ENCODE measurements at regions not wholly inside any gene's neighbourhood (a gene's known extent, or its start where the extent isn't known, plus 50 kb on each side); places are given as distances from the start of the nearest gene placed in this dataset.

DNA sequence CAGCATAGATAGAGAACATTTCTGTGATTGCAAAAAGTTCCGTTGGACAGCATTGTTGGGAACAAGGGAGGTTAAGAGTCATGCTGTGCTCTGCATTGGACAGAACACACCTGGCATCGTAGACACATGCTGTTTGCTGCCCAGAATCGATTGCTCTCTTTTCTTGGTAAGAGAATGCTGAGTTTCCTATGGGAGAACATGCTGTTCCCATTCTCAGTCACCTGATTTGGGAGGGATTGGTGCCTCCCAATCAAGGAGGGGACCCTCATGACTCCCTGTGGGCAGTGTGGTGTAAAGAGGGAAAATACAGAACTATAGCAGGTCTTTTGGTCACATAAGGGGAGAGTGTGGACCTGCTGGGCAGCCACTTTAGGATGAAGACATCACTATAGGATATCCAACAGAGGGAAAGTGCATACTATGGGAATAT is 555.4 kb upstream of the CLINT1 start:
- POLR2A ChIA-PET: no interaction called here
- DNase-seq (ENCODE audit: low read depth, low spot score): no peak
- no peak overlapping the region for H3K4me3 ChIP-seq (ENCODE audit: low read depth, low read length)
- CTCF ChIA-PET: no interaction called here
- TF ChIP-seq, protein P1, sequence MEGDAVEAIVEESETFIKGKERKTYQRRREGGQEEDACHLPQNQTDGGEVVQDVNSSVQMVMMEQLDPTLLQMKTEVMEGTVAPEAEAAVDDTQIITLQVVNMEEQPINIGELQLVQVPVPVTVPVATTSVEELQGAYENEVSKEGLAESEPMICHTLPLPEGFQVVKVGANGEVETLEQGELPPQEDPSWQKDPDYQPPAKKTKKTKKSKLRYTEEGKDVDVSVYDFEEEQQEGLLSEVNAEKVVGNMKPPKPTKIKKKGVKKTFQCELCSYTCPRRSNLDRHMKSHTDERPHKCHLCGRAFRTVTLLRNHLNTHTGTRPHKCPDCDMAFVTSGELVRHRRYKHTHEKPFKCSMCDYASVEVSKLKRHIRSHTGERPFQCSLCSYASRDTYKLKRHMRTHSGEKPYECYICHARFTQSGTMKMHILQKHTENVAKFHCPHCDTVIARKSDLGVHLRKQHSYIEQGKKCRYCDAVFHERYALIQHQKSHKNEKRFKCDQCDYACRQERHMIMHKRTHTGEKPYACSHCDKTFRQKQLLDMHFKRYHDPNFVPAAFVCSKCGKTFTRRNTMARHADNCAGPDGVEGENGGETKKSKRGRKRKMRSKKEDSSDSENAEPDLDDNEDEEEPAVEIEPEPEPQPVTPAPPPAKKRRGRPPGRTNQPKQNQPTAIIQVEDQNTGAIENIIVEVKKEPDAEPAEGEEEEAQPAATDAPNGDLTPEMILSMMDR (IDR thresholded peaks at IDR 0.05; ENCODE audit: insufficient read depth, low read length, missing control alignments): no peak

DNA sequence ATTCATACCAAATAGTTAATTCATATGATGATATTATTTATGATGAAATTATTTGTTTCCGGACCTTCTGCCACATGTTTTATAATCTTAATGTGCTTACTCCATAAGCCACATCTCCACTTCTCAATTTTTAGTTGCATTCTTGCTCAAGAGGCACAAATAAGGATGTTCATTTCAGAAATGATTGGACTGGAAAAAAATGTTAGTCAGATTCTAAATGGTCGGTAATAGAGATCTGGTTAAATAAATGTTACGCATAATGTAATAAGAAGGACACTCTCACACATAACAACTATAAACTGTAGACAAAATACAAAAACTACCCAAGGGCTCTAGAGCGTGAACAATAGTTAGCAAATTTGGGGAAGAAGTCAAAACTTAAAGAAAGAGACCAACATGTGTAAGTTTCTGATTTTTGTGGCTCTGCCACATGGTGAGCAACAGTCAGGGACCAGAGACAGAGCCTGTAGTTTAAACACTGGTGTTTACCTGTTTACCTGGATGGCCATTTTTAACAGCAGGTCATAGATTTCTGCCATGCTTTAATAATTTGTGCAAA is 554.3 kb upstream of the CLINT1 start:
- ChIA-PET CTCF (no interaction called here), POLR2A (no interaction called here)
- no peak for DNase-seq (ENCODE audit: low read depth, low spot score)
- TF ChIP-seq, protein P1 (IDR thresholded peaks at IDR 0.05; ENCODE audit: insufficient read depth, low read length, missing control alignments): no peak
- H3K4me3 ChIP-seq (ENCODE audit: low read depth, low read length): no peak overlapping the region

DNA sequence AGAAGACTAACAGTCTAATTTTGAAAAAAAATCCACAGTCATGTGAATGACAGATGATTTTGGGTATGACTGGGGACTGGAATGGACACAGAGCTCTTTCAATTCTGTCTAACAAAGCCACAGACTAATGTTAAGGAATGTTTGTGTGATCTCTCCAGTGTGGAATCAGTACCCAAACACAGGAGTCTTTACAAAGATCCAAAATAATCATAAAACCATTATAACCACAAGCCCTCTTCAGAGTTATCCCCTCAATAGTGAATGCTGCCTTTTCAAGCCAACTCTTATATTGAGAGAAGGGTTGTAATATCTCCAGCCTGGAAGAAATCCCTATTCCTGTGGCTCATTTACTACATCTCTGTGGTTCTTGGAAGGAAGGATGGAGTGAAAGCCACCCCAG is 552.0 kb upstream of the CLINT1 start:
- TF ChIP-seq, protein P1 (IDR thresholded peaks at IDR 0.05; ENCODE audit: insufficient read depth, low read length, missing control alignments): no peak
- POLR2A ChIA-PET: no interaction called here
- no peak overlapping the region for H3K4me3 ChIP-seq (ENCODE audit: low read depth, low read length)
- no peak for DNase-seq (ENCODE audit: low read depth, low spot score)
- CTCF ChIA-PET: no interaction called here

GRCh38 chr5:158409507-158409906 is 550.6 kb upstream of the CLINT1 start:
- TF ChIP-seq, protein P1 (IDR thresholded peaks at IDR 0.05; ENCODE audit: insufficient read depth, low read length, missing control alignments): no peak
- no peak for DNase-seq (ENCODE audit: low read depth, low spot score)
- ChIA-PET CTCF (interaction anchor here (1.1 kb wide), 1 partner anchor 14 kb away, joined by 3 read pairs; no protein-coding TSS in a partner anchor), POLR2A (no interaction called here)
- no peak overlapping the region for H3K4me3 ChIP-seq (ENCODE audit: low read depth, low read length)

DNA sequence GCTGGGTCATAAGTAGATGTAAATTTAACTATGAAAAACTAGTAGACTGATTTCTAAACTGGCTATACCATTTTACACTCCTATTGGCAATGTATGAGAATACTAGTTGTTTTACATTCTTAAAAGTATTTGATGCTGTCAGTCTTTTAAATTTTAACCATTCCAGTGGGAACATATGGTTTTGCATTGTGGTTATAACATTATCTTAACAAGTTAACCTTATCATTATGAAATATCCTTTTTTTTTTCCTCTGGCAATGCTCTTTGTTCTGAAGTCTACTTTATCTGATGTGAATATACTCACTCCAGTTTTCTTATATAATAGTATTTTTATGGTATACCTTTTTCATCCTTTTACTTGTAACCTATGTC is 548.9 kb upstream of the CLINT1 start:
- H3K4me3 ChIP-seq (ENCODE audit: low read depth, low read length): no peak overlapping the region
- CTCF ChIA-PET: interaction anchor here (1.0 to 1.8 kb wide), 2 partner anchors 24 to 699 kb away, joined by 3 read pairs; no protein-coding TSS in a partner anchor
- POLR2A ChIA-PET: interaction anchor here (0.9 kb wide), 1 partner anchor 22 kb away, joined by 3 read pairs; no protein-coding TSS in a partner anchor

More for the DNA sequence above, 548.9 kb upstream of the CLINT1 start:
- TF ChIP-seq, protein P1 (IDR thresholded peaks at IDR 0.05; ENCODE audit: insufficient read depth, low read length, missing control alignments): no peak
- no peak for DNase-seq (ENCODE audit: low read depth, low spot score)
